ENCODE measurements at regions not wholly inside any gene's neighbourhood (a gene's known extent, or its start where the extent isn't known, plus 50 kb on each side); places are given as distances from the start of the nearest gene placed in this dataset.

DNA sequence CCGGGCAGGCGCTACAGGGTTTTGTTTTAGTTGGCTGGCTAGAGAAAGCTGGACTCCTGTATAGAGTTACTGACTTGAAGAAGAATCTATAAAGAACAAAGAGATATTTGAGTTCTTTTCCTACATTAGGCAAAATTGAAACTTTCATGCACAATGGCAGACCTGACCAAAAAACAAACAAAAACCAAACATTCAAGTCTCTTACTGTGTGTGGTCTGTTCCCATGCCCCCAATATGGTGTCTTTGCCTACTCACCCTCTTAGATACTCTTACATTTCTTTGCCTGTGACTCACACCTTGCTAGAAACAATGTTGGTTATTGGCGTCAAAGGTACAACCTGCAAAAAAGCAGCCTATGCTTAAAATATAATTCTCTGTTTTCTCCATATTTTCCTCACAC, 109.5 kb upstream of the TMC3 start:
- no peak overlapping the region for H3K4me3 Mint-ChIP-seq (ENCODE audit: low read depth)
- H3K36me3 Mint-ChIP-seq (ENCODE audit: insufficient read depth), result no peaks in the 10 kb centered on the region
- no peak overlapping the region for H3K27ac Mint-ChIP-seq
- TF ChIP-seq, protein P1, sequence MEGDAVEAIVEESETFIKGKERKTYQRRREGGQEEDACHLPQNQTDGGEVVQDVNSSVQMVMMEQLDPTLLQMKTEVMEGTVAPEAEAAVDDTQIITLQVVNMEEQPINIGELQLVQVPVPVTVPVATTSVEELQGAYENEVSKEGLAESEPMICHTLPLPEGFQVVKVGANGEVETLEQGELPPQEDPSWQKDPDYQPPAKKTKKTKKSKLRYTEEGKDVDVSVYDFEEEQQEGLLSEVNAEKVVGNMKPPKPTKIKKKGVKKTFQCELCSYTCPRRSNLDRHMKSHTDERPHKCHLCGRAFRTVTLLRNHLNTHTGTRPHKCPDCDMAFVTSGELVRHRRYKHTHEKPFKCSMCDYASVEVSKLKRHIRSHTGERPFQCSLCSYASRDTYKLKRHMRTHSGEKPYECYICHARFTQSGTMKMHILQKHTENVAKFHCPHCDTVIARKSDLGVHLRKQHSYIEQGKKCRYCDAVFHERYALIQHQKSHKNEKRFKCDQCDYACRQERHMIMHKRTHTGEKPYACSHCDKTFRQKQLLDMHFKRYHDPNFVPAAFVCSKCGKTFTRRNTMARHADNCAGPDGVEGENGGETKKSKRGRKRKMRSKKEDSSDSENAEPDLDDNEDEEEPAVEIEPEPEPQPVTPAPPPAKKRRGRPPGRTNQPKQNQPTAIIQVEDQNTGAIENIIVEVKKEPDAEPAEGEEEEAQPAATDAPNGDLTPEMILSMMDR (IDR thresholded peaks at IDR 0.05; ENCODE audit: unreplicated experiment), result no peak
- H3K9me3 Mint-ChIP-seq (ENCODE audit: low read depth), result no peaks in the 10 kb centered on the region
- DNase-seq (ENCODE audit: low spot score, unreplicated experiment), result no peak
- peaks cover 8% of the 10 kb centered on the region for H3K27me3 Mint-ChIP-seq
- H3K4me1 Mint-ChIP-seq (ENCODE audit: low read depth), result no peaks in the 10 kb centered on the region

DNA sequence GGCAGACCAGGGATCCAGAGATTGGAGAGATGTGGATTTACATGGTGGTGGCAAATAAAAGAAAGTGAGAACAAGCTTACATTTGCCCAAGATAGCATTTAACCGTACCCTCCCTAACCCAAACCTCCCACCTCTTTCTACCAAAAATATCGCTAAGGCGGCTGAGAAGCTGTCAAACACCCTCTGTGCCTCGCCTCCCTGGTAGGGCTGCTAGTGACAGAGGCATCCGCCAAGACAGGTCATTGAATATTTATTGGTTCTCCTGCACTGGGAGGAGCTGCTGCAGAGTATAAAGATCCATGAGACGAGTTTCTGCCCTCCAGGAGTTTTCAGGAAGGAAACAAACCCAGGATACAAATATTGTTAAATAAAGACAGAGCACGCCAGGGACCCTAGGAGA, 107.3 kb upstream of the TMC3 start:
- Mint-ChIP-seq H3K4me3 (ENCODE audit: low read depth) (no peak overlapping the region), H3K9me3 (ENCODE audit: low read depth) (no peaks in the 10 kb centered on the region)

DNA sequence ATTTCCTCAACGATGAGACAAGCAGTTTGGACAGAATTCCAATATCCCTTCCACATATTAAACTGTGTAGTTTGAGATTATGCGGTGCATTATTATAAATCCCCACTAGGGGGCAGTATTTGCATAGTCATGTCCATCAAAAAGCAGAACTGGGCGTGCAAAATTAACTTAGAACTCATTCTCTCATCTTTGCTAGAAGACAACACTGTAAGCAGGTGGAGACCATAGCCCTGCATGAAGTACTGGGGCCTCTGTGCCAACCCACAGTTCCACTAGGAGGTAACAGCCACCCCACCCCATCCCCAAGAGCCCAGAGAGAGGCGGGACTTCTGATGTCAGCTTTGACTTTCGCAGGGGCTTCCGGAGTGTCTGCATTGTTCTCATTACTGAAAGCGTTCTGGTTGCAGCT, 106.6 kb upstream of the TMC3 start:
- Mint-ChIP-seq H3K4me3 (ENCODE audit: low read depth) (no peak overlapping the region), H3K27ac (no peak overlapping the region), H3K36me3 (ENCODE audit: insufficient read depth) (no peaks in the 10 kb centered on the region), H3K4me1 (ENCODE audit: low read depth) (no peaks in the 10 kb centered on the region), H3K9me3 (ENCODE audit: low read depth) (no peaks in the 10 kb centered on the region), H3K27me3 (peaks cover 4% of the 10 kb centered on the region)
- DNase-seq (ENCODE audit: low spot score, unreplicated experiment), result peak; percentile 19
- TF ChIP-seq, protein P1 (IDR thresholded peaks at IDR 0.05; ENCODE audit: unreplicated experiment), result peak; percentile 88

More for the DNA sequence above, 107.3 kb upstream of the TMC3 start:
- peaks cover 4% of the 10 kb centered on the region for H3K27me3 Mint-ChIP-seq
- TF ChIP-seq, protein P1 (IDR thresholded peaks at IDR 0.05; ENCODE audit: unreplicated experiment), result no peak
- no peak for DNase-seq (ENCODE audit: low spot score, unreplicated experiment)
- H3K27ac Mint-ChIP-seq, result no peak overlapping the region
- no peaks in the 10 kb centered on the region for H3K4me1 Mint-ChIP-seq (ENCODE audit: low read depth)
- no peaks in the 10 kb centered on the region for H3K36me3 Mint-ChIP-seq (ENCODE audit: insufficient read depth)

DNA sequence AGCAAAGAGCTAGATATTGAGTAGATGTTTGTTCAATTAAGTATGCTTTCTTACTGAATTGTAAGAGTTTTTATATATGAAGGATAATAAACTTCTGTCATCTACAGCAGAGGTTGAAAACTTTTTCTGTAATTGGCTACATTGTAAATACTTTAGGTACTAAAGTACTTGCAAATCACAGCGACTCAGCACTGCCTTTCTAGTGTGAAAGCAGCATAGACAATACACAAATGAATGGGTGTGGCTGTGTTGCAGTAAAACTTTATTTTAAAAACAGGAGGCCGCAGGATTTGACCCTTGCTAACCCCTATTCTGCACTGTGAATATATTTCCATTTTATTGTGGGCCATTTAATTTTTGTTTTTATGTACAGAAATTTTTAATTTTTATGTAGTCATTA, 104.3 kb upstream of the TMC3 start:
- Mint-ChIP-seq H3K27ac (no peak overlapping the region), H3K27me3 (peaks cover 4% of the 10 kb centered on the region)

DNA sequence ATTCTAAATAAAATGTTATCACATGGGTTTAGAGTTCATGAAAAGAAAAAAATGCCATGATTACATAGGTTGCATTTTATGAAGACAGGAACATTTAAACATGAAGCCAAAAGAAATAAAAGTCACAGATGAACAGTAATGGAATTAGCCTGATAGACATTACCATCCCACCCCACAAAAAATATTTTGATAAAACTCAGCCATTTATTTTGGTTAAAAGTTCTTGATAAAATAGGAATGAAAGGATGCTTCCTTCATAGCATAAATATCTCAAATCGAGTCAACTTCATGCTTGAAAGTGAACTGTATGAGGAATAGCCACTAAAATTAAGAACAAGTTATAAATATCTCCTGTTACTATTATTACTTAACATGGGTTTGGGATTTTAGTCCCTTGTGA, 101.9 kb upstream of the TMC3 start:
- H3K27me3 Mint-ChIP-seq, result peaks cover 5% of the 10 kb centered on the region
- no peaks in the 10 kb centered on the region for H3K9me3 Mint-ChIP-seq (ENCODE audit: low read depth)
- H3K36me3 Mint-ChIP-seq (ENCODE audit: insufficient read depth), result no peaks in the 10 kb centered on the region
- no peak for DNase-seq (ENCODE audit: low spot score, unreplicated experiment)
- H3K4me3 Mint-ChIP-seq (ENCODE audit: low read depth), result no peak overlapping the region
- H3K27ac Mint-ChIP-seq, result no peak overlapping the region
- TF ChIP-seq, protein P1 (IDR thresholded peaks at IDR 0.05; ENCODE audit: unreplicated experiment), result no peak
- H3K4me1 Mint-ChIP-seq (ENCODE audit: low read depth), result no peaks in the 10 kb centered on the region

More for the DNA sequence above, 104.3 kb upstream of the TMC3 start:
- H3K4me3 Mint-ChIP-seq (ENCODE audit: low read depth), result no peak overlapping the region
- TF ChIP-seq, protein P1 (IDR thresholded peaks at IDR 0.05; ENCODE audit: unreplicated experiment), result no peak
- no peak for DNase-seq (ENCODE audit: low spot score, unreplicated experiment)
- no peaks in the 10 kb centered on the region for H3K9me3 Mint-ChIP-seq (ENCODE audit: low read depth)
- no peaks in the 10 kb centered on the region for H3K4me1 Mint-ChIP-seq (ENCODE audit: low read depth)
- no peaks in the 10 kb centered on the region for H3K36me3 Mint-ChIP-seq (ENCODE audit: insufficient read depth)
